GM23248 (cell line): ENCODE measurements at regions not wholly inside any gene's neighbourhood (a gene's known extent, or its start where the extent isn't known, plus 50 kb on each side); places are given as distances from the start of the nearest gene placed in this dataset.

Source experiments
- DNase-seq: peaks from one replicate; pipeline ENCODE4 v3.0.0-alpha.2; 2015
- H2AFZ ChIP-seq: fragments of 200-600 bp; sonication (generic); 2 replicates; pipeline ENCODE4 v1.6.1; 2016; ENCODE audit warnings: antibody characterized with exemption
- H3F3A ChIP-seq: fragments of 200-600 bp; sonication (generic); 2 replicates; pipeline ENCODE4 v1.6.1; 2016; ENCODE audit warnings: mild to moderate bottlenecking, antibody characterized with exemption, mixed run types; ENCODE audit not compliant: insufficient read depth
- H3K27ac ChIP-seq: fragments of 200-600 bp; sonication (generic); 2 replicates; pipeline ENCODE4 v1.5.1; 2016; ENCODE audit warnings: mild to moderate bottlenecking
- H3K27me3 ChIP-seq: fragments of 200-600 bp; sonication (generic); replicated peaks from 2 replicates; pipeline ENCODE4 v1.6.1; 2016; ENCODE audit warnings: mild to moderate bottlenecking; ENCODE audit not compliant: insufficient read depth
- H3K36me3 ChIP-seq: fragments of 200-600 bp; sonication (generic); 2 replicates; pipeline ENCODE4 v1.6.1; 2016; ENCODE audit warnings: low read depth, mild to moderate bottlenecking
- H3K4me1 ChIP-seq: fragments of 200-600 bp; sonication (generic); 2 replicates; pipeline ENCODE4 v1.6.1; 2016; ENCODE audit warnings: mild to moderate bottlenecking; ENCODE audit not compliant: insufficient read depth
- H3K4me2 ChIP-seq: fragments of 200-600 bp; sonication (generic); one replicate; pipeline ENCODE4 v1.6.1; 2016; ENCODE audit warnings: mild to moderate bottlenecking; ENCODE audit not compliant: unreplicated experiment
- H3K4me3 ChIP-seq: fragments of 200-600 bp; sonication (generic); 2 replicates; pipeline ENCODE4 v1.5.1; 2016; ENCODE audit warnings: mild to moderate bottlenecking
- H3K79me2 ChIP-seq: fragments of 200-600 bp; sonication (generic); 2 replicates; pipeline ENCODE4 v1.6.1; 2016; ENCODE audit warnings: mild to moderate bottlenecking; ENCODE audit not compliant: insufficient read depth
- H3K9ac ChIP-seq: fragments of 200-600 bp; sonication (generic); 2 replicates; pipeline ENCODE4 v1.6.1; 2016; ENCODE audit warnings: mild to moderate bottlenecking
- H3K9me2 ChIP-seq: fragments of 200-600 bp; sonication (generic); 2 replicates; pipeline ENCODE4 v1.6.1; 2016; ENCODE audit warnings: mixed run types, mild to moderate bottlenecking, moderate library complexity; ENCODE audit not compliant: insufficient read depth
- H3K9me3 ChIP-seq: fragments of 200-600 bp; sonication (generic); one replicate; pipeline ENCODE4 v1.6.1; 2017; ENCODE audit warnings: low read depth
- H4K20me1 ChIP-seq: fragments of 200-600 bp; sonication (generic); 2 replicates; pipeline ENCODE4 v1.6.0; 2016; ENCODE audit not compliant: insufficient read depth
- EZH2 ChIP-seq: fragments of 200-600 bp; sonication (generic); IDR thresholded peaks from 2 replicates; pipeline ENCODE4 v1.6.1; 2018; ENCODE audit warnings: antibody characterized with exemption, mild to moderate bottlenecking; ENCODE audit not compliant: insufficient read depth, poor library complexity, severe bottlenecking
- EZH2phosphoT487 ChIP-seq: fragments of 200-600 bp; sonication (generic); IDR thresholded peaks from 2 replicates; pipeline ENCODE4 v1.6.1; 2018; ENCODE audit warnings: antibody characterized with exemption, moderate library complexity, mild to moderate bottlenecking, low read depth; ENCODE audit not compliant: insufficient read depth
- WGBS, 2 experiments: methylation state at CpG; one replicate each; pipeline ENCODE4 v1.1.6; 2015 to 2017; ENCODE audit warnings: low lambda C conversion rate in 2 of 2, low coverage in 1 of 2; ENCODE audit errors: missing lambda C conversion rate in 2 of 2; 5-methylcytosine and 5-hydroxymethylcytosine counted together
- in situ Hi-C: fragments of 300-500 bp; cut with MboI; formaldehyde crosslinking; loops from 2 replicates; pipeline ENCODE4 v1.15.0; 2020

- Histone ChIP-seq H3K4me3 (no peak overlapping the region), H2AFZ (no peak overlapping the region), H3K36me3 (no peaks in the 10 kb centered on the region), H3K79me2 (no peaks in the 10 kb centered on the region), H3K9me2 (no peaks in the 10 kb centered on the region), H3F3A (no peaks in the 10 kb centered on the region), H3K9me3 (peaks cover 5% of the 10 kb centered on the region), H3K9ac (no peak overlapping the region), H3K4me2 (no peak overlapping the region), H3K27me3 (no peaks in the 10 kb centered on the region), H3K4me1 (no peaks in the 10 kb centered on the region), H3K27ac (no peak overlapping the region), H4K20me1 (no peaks in the 10 kb centered on the region)
- in situ Hi-C loops, result no loop called here
- DNase-seq, result no peak
- 55 to 75% methylated on average over 1 of the region's 1 CpG for WGBS, 2 experiments
- TF ChIP-seq EZH2, result no peak
- no peak for TF ChIP-seq EZH2phosphoT487
Measured at GRCh38 chr3:28752290-28752689, 403.7 kb upstream of the AZI2 start.

GRCh38 chr3:28756056-28756455, 407.4 kb upstream of the AZI2 start:
- in situ Hi-C loops, result no loop called here
- no peak for TF ChIP-seq EZH2
- TF ChIP-seq EZH2phosphoT487, result no peak
- Histone ChIP-seq H3K4me2 (no peak overlapping the region), H3F3A (no peaks in the 10 kb centered on the region), H3K79me2 (no peaks in the 10 kb centered on the region), H3K27me3 (no peaks in the 10 kb centered on the region), H3K4me1 (no peaks in the 10 kb centered on the region), H3K9me3 (no peaks in the 10 kb centered on the region), H2AFZ (no peak overlapping the region), H3K9me2 (no peaks in the 10 kb centered on the region), H3K9ac (no peak overlapping the region), H4K20me1 (no peaks in the 10 kb centered on the region), H3K27ac (no peak overlapping the region), H3K36me3 (no peaks in the 10 kb centered on the region), H3K4me3 (no peak overlapping the region)
- DNase-seq, result no peak
- WGBS, 2 experiments, result 33 to 42% methylated on average over 1 of the region's 1 CpG

- in situ Hi-C loops, result no loop called here
- no peaks in the 10 kb centered on the region for H3K27me3 ChIP-seq
Measured at GRCh38 chr3:28758115-28758514, 409.5 kb upstream of the AZI2 start.

GRCh38 chr3:28761375-28761774, 412.8 kb upstream of the AZI2 start:
- in situ Hi-C loops, result no loop called here
- 0% methylated on average over 1 of the region's 1 CpG for WGBS, 2 experiments
- Histone ChIP-seq H3F3A (no peaks in the 10 kb centered on the region), H3K9me3 (no peaks in the 10 kb centered on the region), H3K4me3 (no peak overlapping the region), H3K79me2 (no peaks in the 10 kb centered on the region), H3K4me2 (no peak overlapping the region), H4K20me1 (no peaks in the 10 kb centered on the region), H3K36me3 (no peaks in the 10 kb centered on the region), H3K27me3 (no peaks in the 10 kb centered on the region), H3K27ac (no peak overlapping the region), H3K4me1 (no peaks in the 10 kb centered on the region), H3K9ac (no peak overlapping the region), H3K9me2 (no peaks in the 10 kb centered on the region), H2AFZ (no peak overlapping the region)
- no peak for TF ChIP-seq EZH2
- TF ChIP-seq EZH2phosphoT487, result no peak
- no peak for DNase-seq

More at GRCh38 chr3:28758115-28758514, 409.5 kb upstream of the AZI2 start:
- H3K4me3 ChIP-seq, result no peak overlapping the region
- no peaks in the 10 kb centered on the region for H3K36me3 ChIP-seq
- H3K4me1 ChIP-seq, result no peaks in the 10 kb centered on the region
- H4K20me1 ChIP-seq, result no peaks in the 10 kb centered on the region
- TF ChIP-seq EZH2phosphoT487, result no peak
- no peaks in the 10 kb centered on the region for H3F3A ChIP-seq
- H3K79me2 ChIP-seq, result no peaks in the 10 kb centered on the region
- no peak overlapping the region for H3K4me2 ChIP-seq
- no peak for DNase-seq
- H2AFZ ChIP-seq, result no peak overlapping the region
- no peak overlapping the region for H3K27ac ChIP-seq
- no peak overlapping the region for H3K9ac ChIP-seq
- no peaks in the 10 kb centered on the region for H3K9me2 ChIP-seq
- no peaks in the 10 kb centered on the region for H3K9me3 ChIP-seq

- Histone ChIP-seq H4K20me1 (no peaks in the 10 kb centered on the region), H3K4me2 (no peak overlapping the region), H3K9me3 (no peaks in the 10 kb centered on the region), H3K27ac (no peak overlapping the region), H3K9ac (no peak overlapping the region), H3F3A (no peaks in the 10 kb centered on the region), H3K36me3 (no peaks in the 10 kb centered on the region), H2AFZ (no peak overlapping the region), H3K4me3 (no peak overlapping the region), H3K4me1 (no peaks in the 10 kb centered on the region), H3K9me2 (no peaks in the 10 kb centered on the region), H3K79me2 (no peaks in the 10 kb centered on the region), H3K27me3 (no peaks in the 10 kb centered on the region)
- in situ Hi-C loops, result no loop called here
- DNase-seq, result no peak
- TF ChIP-seq EZH2 (no peak), EZH2phosphoT487 (no peak)
- 0 to 7% methylated on average over 1 of the region's 1 CpG for WGBS, 2 experiments
Measured at GRCh38 chr3:28765194-28765593, 416.6 kb upstream of the AZI2 start.
